WTC11 (cell line): ENCODE measurements at regions not wholly inside any gene's neighbourhood (a gene's known extent, or its start where the extent isn't known, plus 50 kb on each side); places are given as distances from the start of the nearest gene placed in this dataset.
A peak's percentile ranks its signal among the peaks of the same experiment; 100 is the strongest.

Source experiments
- ATAC-seq: fragments of 200-7000 bp; cut with Tn5 transposase; 2 replicates; pipeline ENCODE4 v1.10.0; 2021; ENCODE audit warnings: mild to moderate bottlenecking, moderate library complexity
- CTCF ChIA-PET: fragments of 300-600 bp; sonication (Branson Sonifier 250); formaldehyde crosslinking; loops from one replicate; lab custom pipeline; 2021; ENCODE audit warnings: antibody characterized with exemption; lab: Charles Lee
- POLR2A ChIA-PET: fragments of 350-600 bp; sonication (Branson Sonifier 250); formaldehyde crosslinking; loops from one replicate; lab custom pipeline; 2021; ENCODE audit warnings: antibody characterized with exemption; lab: Charles Lee
- DNase-seq: peaks from one replicate; pipeline ENCODE4 v3.0.0; 2021; ENCODE audit warnings: low spot score
- H3K27ac Mint-ChIP-seq: 2 replicates; pipeline ENCODE4 v1.8.0; 2021; ENCODE audit warnings: mixed read lengths
- H3K27me3 Mint-ChIP-seq: 2 replicates; pipeline ENCODE4 v1.8.0; 2021; ENCODE audit warnings: low read depth, mild to moderate bottlenecking, moderate library complexity, mixed read lengths
- H3K36me3 Mint-ChIP-seq: 2 replicates; pipeline ENCODE4 v1.8.0; 2021; ENCODE audit warnings: mixed read lengths
- H3K4me1 Mint-ChIP-seq: 2 replicates; pipeline ENCODE4 v1.8.0; 2022; ENCODE audit warnings: mixed read lengths
- H3K4me3 Mint-ChIP-seq: 2 replicates; pipeline ENCODE4 v1.8.0; 2021; ENCODE audit warnings: mild to moderate bottlenecking, moderate library complexity, mixed read lengths
- H3K9me3 Mint-ChIP-seq: 2 replicates; pipeline ENCODE4 v1.8.0; 2021; ENCODE audit warnings: mixed read lengths
- ETV6 ChIP-seq: sonication (generic); formaldehyde crosslinking; IDR thresholded peaks from 2 replicates; pipeline ENCODE4 v1.8.1; 2022; ENCODE audit warnings: mild to moderate bottlenecking, missing genetic modification reagents
- FOXJ3 ChIP-seq: sonication (generic); formaldehyde crosslinking; IDR thresholded peaks from 2 replicates; pipeline ENCODE4 v1.9.0; 2021; ENCODE audit warnings: missing genetic modification reagents, mild to moderate bottlenecking, borderline replicate concordance
- FOXP1 ChIP-seq: sonication (generic); formaldehyde crosslinking; IDR thresholded peaks from 2 replicates; pipeline ENCODE4 v1.8.0; 2022; ENCODE audit warnings: missing genetic modification reagents, mild to moderate bottlenecking, moderate library complexity, borderline replicate concordance
- GABPB1 ChIP-seq: sonication (generic); formaldehyde crosslinking; IDR thresholded peaks from 2 replicates; pipeline ENCODE4 v1.8.1; 2023; ENCODE audit warnings: mild to moderate bottlenecking, missing genetic modification reagents
- GRHL2 ChIP-seq: fragments of 250-450 bp; sonication (Bioruptor Pico); IDR thresholded peaks from 2 replicates; pipeline ENCODE4 v1.8.0; 2022; ENCODE audit warnings: mild to moderate bottlenecking, moderate library complexity; ENCODE audit not compliant: insufficient replicate concordance, severe bottlenecking
- MYBL2 ChIP-seq: sonication (generic); formaldehyde crosslinking; IDR thresholded peaks from 2 replicates; pipeline ENCODE4 v1.8.1; 2023; ENCODE audit warnings: mild to moderate bottlenecking, moderate library complexity, missing genetic modification reagents
- NFATC4 ChIP-seq: fragments of 250-450 bp; sonication (Bioruptor Pico); IDR thresholded peaks from 2 replicates; pipeline ENCODE4 v1.9.0; 2021; ENCODE audit warnings: mild to moderate bottlenecking
- NFYB ChIP-seq: sonication (generic); formaldehyde crosslinking; conservative IDR thresholded peaks from 2 replicates; pipeline ENCODE4 v1.8.0; 2022; ENCODE audit warnings: low read depth, missing genetic modification reagents
- NR1H2 ChIP-seq: sonication (generic); formaldehyde crosslinking; IDR thresholded peaks from 2 replicates; pipeline ENCODE4 v1.9.0; 2021; ENCODE audit warnings: mild to moderate bottlenecking, moderate library complexity, missing genetic modification reagents
- SOX15 ChIP-seq: fragments of 250-450 bp; sonication (Bioruptor Pico); IDR thresholded peaks from 2 replicates; pipeline ENCODE4 v1.9.0; 2021; ENCODE audit warnings: mild to moderate bottlenecking
- SP1 ChIP-seq: sonication (generic); formaldehyde crosslinking; conservative IDR thresholded peaks from 2 replicates; pipeline ENCODE4 v1.8.1; 2022; ENCODE audit warnings: missing genetic modification reagents
- TEAD1 ChIP-seq: sonication (generic); formaldehyde crosslinking; IDR thresholded peaks from 2 replicates; pipeline ENCODE4 v1.8.0; 2022; ENCODE audit warnings: mild to moderate bottlenecking, missing genetic modification reagents
- ZNF138 ChIP-seq: sonication (generic); formaldehyde crosslinking; conservative IDR thresholded peaks from 2 replicates; pipeline ENCODE4 v1.8.1; 2022; ENCODE audit warnings: mild to moderate bottlenecking, moderate library complexity, missing genetic modification reagents
- ZNF219 ChIP-seq: sonication (generic); formaldehyde crosslinking; IDR thresholded peaks from 2 replicates; pipeline ENCODE4 v1.8.0; 2023; ENCODE audit warnings: missing genetic modification reagents, mild to moderate bottlenecking, borderline replicate concordance
- TF ChIP-seq, protein P1 (sequence below): sonication (generic); formaldehyde crosslinking; IDR thresholded peaks from 2 replicates; pipeline ENCODE4 v1.8.1; 2023; ENCODE audit warnings: mild to moderate bottlenecking, missing genetic modification reagents
- TF ChIP-seq, protein P2 (sequence below): fragments of 250-450 bp; sonication (Bioruptor Pico); IDR thresholded peaks from 2 replicates; pipeline ENCODE4 v1.8.0; 2021; ENCODE audit warnings: mild to moderate bottlenecking
- TF ChIP-seq, protein P3 (sequence below): sonication (generic); formaldehyde crosslinking; IDR thresholded peaks from 2 replicates; pipeline ENCODE4 v1.8.1; 2022; ENCODE audit warnings: low read depth, mild to moderate bottlenecking, moderate library complexity, missing genetic modification reagents, borderline replicate concordance
- TF ChIP-seq, protein P4 (sequence below): sonication (generic); formaldehyde crosslinking; IDR thresholded peaks from 2 replicates; pipeline ENCODE4 v1.8.0; 2023; ENCODE audit warnings: missing genetic modification reagents, mild to moderate bottlenecking, borderline replicate concordance
- TF ChIP-seq, protein P5 (sequence below): sonication (generic); formaldehyde crosslinking; IDR thresholded peaks from 2 replicates; pipeline ENCODE4 v1.8.0; 2023; ENCODE audit warnings: mild to moderate bottlenecking, missing genetic modification reagents
- TF ChIP-seq, protein P6 (sequence below): sonication (generic); formaldehyde crosslinking; IDR thresholded peaks from 2 replicates; pipeline ENCODE4 v1.8.0; 2022; ENCODE audit warnings: mild to moderate bottlenecking, missing genetic modification reagents

DNA sequence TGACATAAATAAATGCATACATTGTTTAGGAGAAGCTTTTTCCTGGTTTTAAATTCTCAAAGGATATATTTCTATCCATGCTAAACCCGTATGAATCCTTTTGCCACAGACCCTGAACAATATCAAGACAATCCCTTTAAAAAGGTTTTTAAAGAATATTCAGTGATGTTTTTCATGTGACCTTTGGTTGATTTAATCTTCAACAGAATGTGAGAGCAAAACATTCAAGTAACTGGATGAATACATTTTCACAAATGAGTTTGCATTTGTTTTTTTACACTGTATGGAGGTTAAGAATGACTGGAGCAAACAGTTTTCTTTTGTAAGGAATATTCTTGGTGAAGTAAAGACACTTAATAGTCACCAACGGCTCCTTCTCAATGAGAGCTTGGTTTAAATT lies 139.4 kb upstream of the CWC22 start:
- peak overlapping the region; percentile 39 for H3K4me3 Mint-ChIP-seq
- CTCF ChIA-PET: no interaction called here

DNA sequence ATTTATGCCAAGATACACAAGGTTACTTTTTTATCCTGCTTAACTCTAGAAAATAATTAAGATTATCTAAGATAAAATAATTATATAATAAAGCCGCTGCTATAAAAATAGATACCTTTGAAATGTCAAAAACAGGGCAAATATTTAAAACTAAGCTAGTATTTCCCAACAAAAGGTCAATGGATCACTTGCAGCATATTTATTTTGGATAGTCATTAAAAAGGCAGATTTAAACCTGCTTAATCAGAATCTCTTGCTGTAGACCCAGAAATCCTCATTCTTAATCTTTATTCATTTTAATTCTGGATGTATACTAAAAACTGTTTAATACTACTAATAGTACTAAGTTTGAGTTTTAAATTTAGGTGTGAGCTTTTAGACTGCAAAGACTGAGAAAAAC lies 139.0 kb upstream of the CWC22 start:
- Mint-ChIP-seq H3K36me3 (no peaks in the 10 kb centered on the region), H3K9me3 (no peaks in the 10 kb centered on the region), H3K27ac (peak overlapping the region; percentile 96; the same call in 1 of the 2 replicates), H3K4me3 (no peak overlapping the region), H3K27me3 (no peaks in the 10 kb centered on the region), H3K4me1 (peaks cover 51% of the 10 kb centered on the region)
- CTCF ChIA-PET: no interaction called here
- ATAC-seq: no peak
- POLR2A ChIA-PET: no interaction called here
- no peak for DNase-seq
- TF ChIP-seq GABPB1 (CRISPR knock-in tag) (no peak), ZNF219 (CRISPR knock-in tag) (no peak), NFATC4 (CRISPR knock-in tag) (no peak), MYBL2 (CRISPR knock-in tag) (no peak), ETV6 (no peak), NR1H2 (CRISPR knock-in tag) (no peak), FOXP1 (CRISPR knock-in tag) (no peak), GRHL2 (CRISPR knock-in tag) (no peak), SP1 (CRISPR knock-in tag) (no peak)
- TF ChIP-seq, protein P1, sequence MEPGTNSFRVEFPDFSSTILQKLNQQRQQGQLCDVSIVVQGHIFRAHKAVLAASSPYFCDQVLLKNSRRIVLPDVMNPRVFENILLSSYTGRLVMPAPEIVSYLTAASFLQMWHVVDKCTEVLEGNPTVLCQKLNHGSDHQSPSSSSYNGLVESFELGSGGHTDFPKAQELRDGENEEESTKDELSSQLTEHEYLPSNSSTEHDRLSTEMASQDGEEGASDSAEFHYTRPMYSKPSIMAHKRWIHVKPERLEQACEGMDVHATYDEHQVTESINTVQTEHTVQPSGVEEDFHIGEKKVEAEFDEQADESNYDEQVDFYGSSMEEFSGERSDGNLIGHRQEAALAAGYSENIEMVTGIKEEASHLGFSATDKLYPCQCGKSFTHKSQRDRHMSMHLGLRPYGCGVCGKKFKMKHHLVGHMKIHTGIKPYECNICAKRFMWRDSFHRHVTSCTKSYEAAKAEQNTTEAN (CRISPR knock-in tag): no peak
- TF ChIP-seq, protein P2, sequence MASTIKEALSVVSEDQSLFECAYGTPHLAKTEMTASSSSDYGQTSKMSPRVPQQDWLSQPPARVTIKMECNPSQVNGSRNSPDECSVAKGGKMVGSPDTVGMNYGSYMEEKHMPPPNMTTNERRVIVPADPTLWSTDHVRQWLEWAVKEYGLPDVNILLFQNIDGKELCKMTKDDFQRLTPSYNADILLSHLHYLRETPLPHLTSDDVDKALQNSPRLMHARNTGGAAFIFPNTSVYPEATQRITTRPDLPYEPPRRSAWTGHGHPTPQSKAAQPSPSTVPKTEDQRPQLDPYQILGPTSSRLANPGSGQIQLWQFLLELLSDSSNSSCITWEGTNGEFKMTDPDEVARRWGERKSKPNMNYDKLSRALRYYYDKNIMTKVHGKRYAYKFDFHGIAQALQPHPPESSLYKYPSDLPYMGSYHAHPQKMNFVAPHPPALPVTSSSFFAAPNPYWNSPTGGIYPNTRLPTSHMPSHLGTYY (CRISPR knock-in tag): no peak
- TF ChIP-seq, protein P3, sequence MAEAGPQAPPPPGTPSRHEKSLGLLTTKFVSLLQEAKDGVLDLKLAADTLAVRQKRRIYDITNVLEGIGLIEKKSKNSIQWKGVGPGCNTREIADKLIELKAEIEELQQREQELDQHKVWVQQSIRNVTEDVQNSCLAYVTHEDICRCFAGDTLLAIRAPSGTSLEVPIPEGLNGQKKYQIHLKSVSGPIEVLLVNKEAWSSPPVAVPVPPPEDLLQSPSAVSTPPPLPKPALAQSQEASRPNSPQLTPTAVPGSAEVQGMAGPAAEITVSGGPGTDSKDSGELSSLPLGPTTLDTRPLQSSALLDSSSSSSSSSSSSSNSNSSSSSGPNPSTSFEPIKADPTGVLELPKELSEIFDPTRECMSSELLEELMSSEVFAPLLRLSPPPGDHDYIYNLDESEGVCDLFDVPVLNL (CRISPR knock-in tag): no peak
- TF ChIP-seq, protein P4, sequence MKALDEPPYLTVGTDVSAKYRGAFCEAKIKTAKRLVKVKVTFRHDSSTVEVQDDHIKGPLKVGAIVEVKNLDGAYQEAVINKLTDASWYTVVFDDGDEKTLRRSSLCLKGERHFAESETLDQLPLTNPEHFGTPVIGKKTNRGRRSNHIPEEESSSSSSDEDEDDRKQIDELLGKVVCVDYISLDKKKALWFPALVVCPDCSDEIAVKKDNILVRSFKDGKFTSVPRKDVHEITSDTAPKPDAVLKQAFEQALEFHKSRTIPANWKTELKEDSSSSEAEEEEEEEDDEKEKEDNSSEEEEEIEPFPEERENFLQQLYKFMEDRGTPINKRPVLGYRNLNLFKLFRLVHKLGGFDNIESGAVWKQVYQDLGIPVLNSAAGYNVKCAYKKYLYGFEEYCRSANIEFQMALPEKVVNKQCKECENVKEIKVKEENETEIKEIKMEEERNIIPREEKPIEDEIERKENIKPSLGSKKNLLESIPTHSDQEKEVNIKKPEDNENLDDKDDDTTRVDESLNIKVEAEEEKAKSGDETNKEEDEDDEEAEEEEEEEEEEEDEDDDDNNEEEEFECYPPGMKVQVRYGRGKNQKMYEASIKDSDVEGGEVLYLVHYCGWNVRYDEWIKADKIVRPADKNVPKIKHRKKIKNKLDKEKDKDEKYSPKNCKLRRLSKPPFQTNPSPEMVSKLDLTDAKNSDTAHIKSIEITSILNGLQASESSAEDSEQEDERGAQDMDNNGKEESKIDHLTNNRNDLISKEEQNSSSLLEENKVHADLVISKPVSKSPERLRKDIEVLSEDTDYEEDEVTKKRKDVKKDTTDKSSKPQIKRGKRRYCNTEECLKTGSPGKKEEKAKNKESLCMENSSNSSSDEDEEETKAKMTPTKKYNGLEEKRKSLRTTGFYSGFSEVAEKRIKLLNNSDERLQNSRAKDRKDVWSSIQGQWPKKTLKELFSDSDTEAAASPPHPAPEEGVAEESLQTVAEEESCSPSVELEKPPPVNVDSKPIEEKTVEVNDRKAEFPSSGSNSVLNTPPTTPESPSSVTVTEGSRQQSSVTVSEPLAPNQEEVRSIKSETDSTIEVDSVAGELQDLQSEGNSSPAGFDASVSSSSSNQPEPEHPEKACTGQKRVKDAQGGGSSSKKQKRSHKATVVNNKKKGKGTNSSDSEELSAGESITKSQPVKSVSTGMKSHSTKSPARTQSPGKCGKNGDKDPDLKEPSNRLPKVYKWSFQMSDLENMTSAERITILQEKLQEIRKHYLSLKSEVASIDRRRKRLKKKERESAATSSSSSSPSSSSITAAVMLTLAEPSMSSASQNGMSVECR (CRISPR knock-in tag): no peak
- TF ChIP-seq, protein P5, sequence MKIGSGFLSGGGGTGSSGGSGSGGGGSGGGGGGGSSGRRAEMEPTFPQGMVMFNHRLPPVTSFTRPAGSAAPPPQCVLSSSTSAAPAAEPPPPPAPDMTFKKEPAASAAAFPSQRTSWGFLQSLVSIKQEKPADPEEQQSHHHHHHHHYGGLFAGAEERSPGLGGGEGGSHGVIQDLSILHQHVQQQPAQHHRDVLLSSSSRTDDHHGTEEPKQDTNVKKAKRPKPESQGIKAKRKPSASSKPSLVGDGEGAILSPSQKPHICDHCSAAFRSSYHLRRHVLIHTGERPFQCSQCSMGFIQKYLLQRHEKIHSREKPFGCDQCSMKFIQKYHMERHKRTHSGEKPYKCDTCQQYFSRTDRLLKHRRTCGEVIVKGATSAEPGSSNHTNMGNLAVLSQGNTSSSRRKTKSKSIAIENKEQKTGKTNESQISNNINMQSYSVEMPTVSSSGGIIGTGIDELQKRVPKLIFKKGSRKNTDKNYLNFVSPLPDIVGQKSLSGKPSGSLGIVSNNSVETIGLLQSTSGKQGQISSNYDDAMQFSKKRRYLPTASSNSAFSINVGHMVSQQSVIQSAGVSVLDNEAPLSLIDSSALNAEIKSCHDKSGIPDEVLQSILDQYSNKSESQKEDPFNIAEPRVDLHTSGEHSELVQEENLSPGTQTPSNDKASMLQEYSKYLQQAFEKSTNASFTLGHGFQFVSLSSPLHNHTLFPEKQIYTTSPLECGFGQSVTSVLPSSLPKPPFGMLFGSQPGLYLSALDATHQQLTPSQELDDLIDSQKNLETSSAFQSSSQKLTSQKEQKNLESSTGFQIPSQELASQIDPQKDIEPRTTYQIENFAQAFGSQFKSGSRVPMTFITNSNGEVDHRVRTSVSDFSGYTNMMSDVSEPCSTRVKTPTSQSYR (CRISPR knock-in tag): no peak

More for the DNA sequence above, 139.4 kb upstream of the CWC22 start:
- no peaks in the 10 kb centered on the region for H3K9me3 Mint-ChIP-seq
- no peaks in the 10 kb centered on the region for H3K36me3 Mint-ChIP-seq
- H3K27me3 Mint-ChIP-seq: no peaks in the 10 kb centered on the region
- no peak for ATAC-seq
- H3K4me1 Mint-ChIP-seq: peaks cover 51% of the 10 kb centered on the region
- no peak for DNase-seq
- TF ChIP-seq, protein P6, sequence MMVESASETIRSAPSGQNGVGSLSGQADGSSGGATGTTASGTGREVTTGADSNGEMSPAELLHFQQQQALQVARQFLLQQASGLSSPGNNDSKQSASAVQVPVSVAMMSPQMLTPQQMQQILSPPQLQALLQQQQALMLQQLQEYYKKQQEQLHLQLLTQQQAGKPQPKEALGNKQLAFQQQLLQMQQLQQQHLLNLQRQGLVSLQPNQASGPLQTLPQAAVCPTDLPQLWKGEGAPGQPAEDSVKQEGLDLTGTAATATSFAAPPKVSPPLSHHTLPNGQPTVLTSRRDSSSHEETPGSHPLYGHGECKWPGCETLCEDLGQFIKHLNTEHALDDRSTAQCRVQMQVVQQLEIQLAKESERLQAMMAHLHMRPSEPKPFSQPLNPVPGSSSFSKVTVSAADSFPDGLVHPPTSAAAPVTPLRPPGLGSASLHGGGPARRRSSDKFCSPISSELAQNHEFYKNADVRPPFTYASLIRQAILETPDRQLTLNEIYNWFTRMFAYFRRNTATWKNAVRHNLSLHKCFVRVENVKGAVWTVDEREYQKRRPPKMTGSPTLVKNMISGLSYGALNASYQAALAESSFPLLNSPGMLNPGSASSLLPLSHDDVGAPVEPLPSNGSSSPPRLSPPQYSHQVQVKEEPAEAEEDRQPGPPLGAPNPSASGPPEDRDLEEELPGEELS (CRISPR knock-in tag): no peak
- TF ChIP-seq TEAD1 (CRISPR knock-in tag): no peak
- no peak for TF ChIP-seq ZNF138 (CRISPR knock-in tag)
- no peak for TF ChIP-seq SOX15
- no peak for TF ChIP-seq NFYB (CRISPR knock-in tag)
- TF ChIP-seq, protein P3 (CRISPR knock-in tag): no peak
- TF ChIP-seq FOXJ3 (CRISPR knock-in tag): no peak
- TF ChIP-seq, all 79 proteins: peak for 0
- H3K27ac Mint-ChIP-seq: peak overlapping the region; percentile 96
- POLR2A ChIA-PET: no interaction called here
